HG03066 (cell line): ENCODE measurements at regions not wholly inside any gene's neighbourhood (a gene's known extent, or its start where the extent isn't known, plus 50 kb on each side); places are given as distances from the start of the nearest gene placed in this dataset.
"Not testable (repeated sequence)": the region's sequence is repeated elsewhere in the genome, so short reads cannot be mapped to it uniquely, and the experiment has no call there.

Experiments used
- ATAC-seq: cut with Tn5 transposase; IDR thresholded peaks from one replicate; pipeline ENCODE4 v1.9.1; 2021; ENCODE audit warnings: low read depth; ENCODE audit not compliant: unreplicated experiment

GRCh38 chr16:18157854-18158253 is 178.7 kb downstream of the NPIPA8 start:
- not testable (repeated sequence) for ATAC-seq

- ATAC-seq = not testable (repeated sequence)
Observed at GRCh38 chr16:18152832-18153231, 183.7 kb downstream of the NPIPA8 start.

- ATAC-seq = not testable (repeated sequence)
Observed at GRCh38 chr16:18148132-18148531, 188.4 kb downstream of the NPIPA8 start.

GRCh38 chr16:18146601-18147142 is 189.9 kb downstream of the NPIPA8 start:
- ATAC-seq = not testable (repeated sequence)

- ATAC-seq = not testable (repeated sequence)
Observed at GRCh38 chr16:18142066-18142465, 194.5 kb downstream of the NPIPA8 start.

- not testable (repeated sequence) for ATAC-seq
Observed at GRCh38 chr16:18136288-18136687, 200.2 kb downstream of the NPIPA8 start.

GRCh38 chr16:18135024-18135423 is 201.5 kb downstream of the NPIPA8 start:
- not testable (repeated sequence) for ATAC-seq

- not testable (repeated sequence) for ATAC-seq
Observed at GRCh38 chr16:18131587-18131986, 204.9 kb downstream of the NPIPA8 start.

GRCh38 chr16:18130478-18131120 is 205.9 kb downstream of the NPIPA8 start:
- ATAC-seq = not testable (repeated sequence)

GRCh38 chr16:18127033-18127432 is 209.5 kb downstream of the NPIPA8 start:
- not testable (repeated sequence) for ATAC-seq

- ATAC-seq = not testable (repeated sequence)
Observed at GRCh38 chr16:18119092-18119491, 217.4 kb downstream of the NPIPA8 start.

GRCh38 chr16:18118684-18119083 is 217.9 kb downstream of the NPIPA8 start:
- ATAC-seq = not testable (repeated sequence)

- not testable (repeated sequence) for ATAC-seq
Observed at GRCh38 chr16:18118071-18118470, 218.5 kb downstream of the NPIPA8 start.

- not testable (repeated sequence) for ATAC-seq
Observed at GRCh38 chr16:18104412-18104811, 232.1 kb downstream of the NPIPA8 start.

GRCh38 chr16:18101077-18101476 is 235.5 kb downstream of the NPIPA8 start:
- ATAC-seq = not testable (repeated sequence)

- ATAC-seq = not testable (repeated sequence)
Observed at GRCh38 chr16:18092605-18093004, 243.9 kb downstream of the NPIPA8 start.

GRCh38 chr16:18080658-18081363 is 255.7 kb downstream of the NPIPA8 start:
- not testable (repeated sequence) for ATAC-seq

- not testable (repeated sequence) for ATAC-seq
Observed at GRCh38 chr16:18077910-18078309, 258.6 kb downstream of the NPIPA8 start.

- no peak for ATAC-seq
Observed at GRCh38 chr16:18072161-18072560, 264.4 kb downstream of the NPIPA8 start.

- no peak for ATAC-seq
Observed at GRCh38 chr16:18069683-18070082, 266.9 kb downstream of the NPIPA8 start.

- no peak for ATAC-seq
Observed at GRCh38 chr16:18068477-18068876, 268.1 kb downstream of the NPIPA8 start.

GRCh38 chr16:18062713-18063112 is 273.8 kb downstream of the NPIPA8 start:
- no peak for ATAC-seq
